ENCODE measurements at regions not wholly inside any gene's neighbourhood (a gene's known extent, or its start where the extent isn't known, plus 50 kb on each side); places are given as distances from the start of the nearest gene placed in this dataset.

DNA sequence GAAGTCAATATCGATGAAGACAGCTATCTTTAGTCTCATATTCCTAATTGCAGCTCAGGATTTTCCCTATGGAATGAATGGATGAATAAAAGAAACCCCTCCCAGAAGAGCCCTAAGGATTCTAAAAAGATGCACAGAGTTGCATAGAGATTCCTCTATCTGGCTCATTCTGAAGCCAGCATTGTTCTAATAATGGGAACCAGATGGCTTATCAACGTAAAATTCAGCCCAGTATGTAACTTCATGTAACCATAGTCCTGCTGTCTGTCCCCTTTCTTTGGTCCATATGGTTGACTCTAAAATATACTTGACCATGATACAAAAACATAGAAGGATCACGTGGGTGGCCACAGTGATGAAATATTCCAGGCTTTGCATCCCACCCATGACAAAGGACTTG lies 508.6 kb downstream of the RASEF start:
- no peak for DNase-seq (ENCODE audit: low read depth)
- no peak overlapping the region for H3K4me3 ChIP-seq (ENCODE audit: low read depth, low read length)
- TF ChIP-seq, protein P1, sequence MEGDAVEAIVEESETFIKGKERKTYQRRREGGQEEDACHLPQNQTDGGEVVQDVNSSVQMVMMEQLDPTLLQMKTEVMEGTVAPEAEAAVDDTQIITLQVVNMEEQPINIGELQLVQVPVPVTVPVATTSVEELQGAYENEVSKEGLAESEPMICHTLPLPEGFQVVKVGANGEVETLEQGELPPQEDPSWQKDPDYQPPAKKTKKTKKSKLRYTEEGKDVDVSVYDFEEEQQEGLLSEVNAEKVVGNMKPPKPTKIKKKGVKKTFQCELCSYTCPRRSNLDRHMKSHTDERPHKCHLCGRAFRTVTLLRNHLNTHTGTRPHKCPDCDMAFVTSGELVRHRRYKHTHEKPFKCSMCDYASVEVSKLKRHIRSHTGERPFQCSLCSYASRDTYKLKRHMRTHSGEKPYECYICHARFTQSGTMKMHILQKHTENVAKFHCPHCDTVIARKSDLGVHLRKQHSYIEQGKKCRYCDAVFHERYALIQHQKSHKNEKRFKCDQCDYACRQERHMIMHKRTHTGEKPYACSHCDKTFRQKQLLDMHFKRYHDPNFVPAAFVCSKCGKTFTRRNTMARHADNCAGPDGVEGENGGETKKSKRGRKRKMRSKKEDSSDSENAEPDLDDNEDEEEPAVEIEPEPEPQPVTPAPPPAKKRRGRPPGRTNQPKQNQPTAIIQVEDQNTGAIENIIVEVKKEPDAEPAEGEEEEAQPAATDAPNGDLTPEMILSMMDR (IDR thresholded peaks at IDR 0.05; ENCODE audit: insufficient read depth, low read depth, low read length): no peak

DNA sequence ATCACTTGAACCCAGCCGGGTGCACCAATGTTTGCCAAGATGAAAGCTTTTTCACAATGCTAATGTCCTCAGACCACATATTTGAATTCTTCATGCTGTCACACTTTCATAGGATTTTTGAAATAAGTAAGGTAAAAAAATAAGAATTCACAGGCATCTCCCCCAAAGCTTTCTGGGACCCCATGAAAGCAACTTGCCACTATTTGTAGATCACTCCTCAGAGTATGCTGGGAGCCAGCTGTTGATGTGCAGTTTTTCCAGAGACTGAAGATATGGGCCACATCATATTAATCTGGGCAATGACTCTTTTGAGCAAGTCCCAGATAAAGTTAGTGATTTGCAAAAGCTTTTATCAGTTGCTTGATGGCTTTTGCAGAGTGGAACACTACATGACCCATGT lies 507.9 kb downstream of the RASEF start:
- TF ChIP-seq, protein P1 (IDR thresholded peaks at IDR 0.05; ENCODE audit: insufficient read depth, low read depth, low read length): no peak
- H3K4me3 ChIP-seq (ENCODE audit: low read depth, low read length): no peak overlapping the region
- DNase-seq (ENCODE audit: low read depth): no peak

DNA sequence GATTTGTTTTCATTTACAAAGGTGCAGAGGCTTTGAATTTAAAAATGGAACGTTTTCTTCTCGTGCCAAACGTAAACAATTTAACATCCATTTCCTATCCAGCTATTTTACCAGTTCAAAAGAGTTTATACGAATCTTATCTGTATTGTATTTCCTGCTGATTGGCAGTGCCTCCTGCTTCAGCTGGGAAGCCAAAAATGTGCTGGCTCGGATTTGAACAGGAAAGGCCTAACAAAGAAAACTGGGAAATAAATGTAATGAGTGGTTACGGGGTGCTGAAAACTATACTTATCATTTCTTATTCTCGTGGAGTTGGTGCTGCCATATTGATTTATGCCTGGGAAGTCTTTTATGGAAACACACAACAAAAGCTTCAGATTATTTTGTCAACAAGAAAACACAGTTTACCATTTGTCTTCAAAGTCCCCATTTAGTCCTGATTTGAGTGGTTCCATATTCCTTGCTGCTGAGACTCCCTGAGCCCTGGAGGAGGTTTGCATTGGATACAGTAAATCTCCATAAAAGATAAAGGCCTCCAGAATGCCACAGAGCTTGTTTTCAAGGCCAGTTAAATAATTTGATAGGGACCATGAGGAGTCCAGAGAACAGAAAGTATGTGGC lies 507.4 kb downstream of the RASEF start:
- TF ChIP-seq, protein P1 (IDR thresholded peaks at IDR 0.05; ENCODE audit: insufficient read depth, low read depth, low read length): no peak
- DNase-seq (ENCODE audit: low read depth): no peak
- no peak overlapping the region for H3K4me3 ChIP-seq (ENCODE audit: low read depth, low read length)

DNA sequence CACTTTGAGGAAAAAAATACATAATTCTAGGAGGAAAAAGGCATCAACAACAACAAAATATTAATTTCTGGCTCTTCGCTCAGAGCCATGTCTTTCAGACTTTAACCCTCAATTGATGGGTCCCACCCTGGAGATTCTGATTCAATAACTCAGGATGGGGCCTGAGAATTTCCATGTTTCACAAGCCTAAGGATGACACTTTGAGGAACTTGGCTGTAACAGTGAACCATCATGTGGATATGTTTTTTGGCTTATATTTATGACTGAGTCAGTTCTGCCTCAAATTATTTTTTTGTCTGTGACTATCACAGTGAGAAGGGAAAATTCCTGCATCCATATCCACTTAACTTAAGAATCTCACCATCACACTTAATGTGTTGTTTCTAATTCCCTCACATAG lies 504.6 kb downstream of the RASEF start:
- DNase-seq (ENCODE audit: low read depth): no peak
- H3K4me3 ChIP-seq (ENCODE audit: low read depth, low read length): no peak overlapping the region
- TF ChIP-seq, protein P1 (IDR thresholded peaks at IDR 0.05; ENCODE audit: insufficient read depth, low read depth, low read length): no peak

DNA sequence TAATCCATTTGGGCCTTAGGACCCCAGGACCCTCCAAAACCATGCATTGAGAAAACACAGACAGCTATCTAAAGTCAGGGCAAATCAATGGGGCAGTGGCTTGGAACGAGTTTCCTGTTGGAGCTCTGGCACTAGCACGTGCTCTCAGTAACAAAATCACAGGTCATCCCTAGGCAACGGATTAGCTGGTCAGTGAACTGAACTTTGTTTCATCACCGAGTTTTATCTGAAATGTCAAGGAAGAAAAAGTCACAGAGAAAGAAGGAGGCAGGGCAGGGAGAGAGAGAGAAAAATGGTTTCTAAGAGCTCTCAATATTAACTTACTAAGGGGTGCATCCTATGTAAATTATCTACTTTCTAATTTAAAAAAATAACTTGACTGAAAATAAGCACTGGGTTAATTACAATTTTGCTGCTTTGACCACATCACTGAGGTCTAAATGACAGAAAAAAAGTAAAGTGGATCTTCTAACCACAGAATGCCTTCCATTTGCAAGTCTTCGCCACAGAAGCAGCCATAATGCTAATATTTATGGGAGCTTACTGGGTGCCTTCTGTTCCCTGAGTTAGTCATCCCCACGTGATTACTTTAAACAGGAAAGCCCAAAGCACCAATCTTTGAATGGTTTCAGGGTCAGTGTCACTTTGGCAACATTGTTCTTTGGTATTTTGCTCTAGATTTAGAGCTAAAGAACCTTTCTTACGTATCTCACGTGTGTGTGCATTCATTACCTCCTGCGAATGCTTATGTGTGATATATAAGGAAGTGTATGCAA lies 503.9 kb downstream of the RASEF start:
- TF ChIP-seq, protein P1 (IDR thresholded peaks at IDR 0.05; ENCODE audit: insufficient read depth, low read depth, low read length): no peak
- no peak for DNase-seq (ENCODE audit: low read depth)
- H3K4me3 ChIP-seq (ENCODE audit: low read depth, low read length): no peak overlapping the region

DNA sequence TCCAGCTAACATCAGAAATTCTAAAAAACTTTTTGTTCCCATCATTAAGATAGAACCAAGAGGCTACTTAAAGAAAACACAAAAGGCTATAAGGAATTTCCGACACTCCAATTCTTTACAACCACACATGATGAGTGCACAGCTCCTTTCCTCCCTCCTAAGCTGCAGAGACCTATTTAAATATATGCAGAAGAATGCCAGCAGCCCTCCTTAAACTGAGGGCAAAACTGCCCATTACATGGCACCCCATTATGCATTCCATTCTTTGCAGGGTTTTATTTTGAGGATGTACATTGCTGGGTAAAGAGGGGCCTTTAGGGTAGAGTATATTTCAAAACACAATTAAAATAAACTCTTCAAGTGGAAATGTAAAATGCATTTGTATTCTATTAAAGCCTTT lies 502.9 kb downstream of the RASEF start:
- TF ChIP-seq, protein P1 (IDR thresholded peaks at IDR 0.05; ENCODE audit: insufficient read depth, low read depth, low read length): no peak
- no peak for DNase-seq (ENCODE audit: low read depth)
- H3K4me3 ChIP-seq (ENCODE audit: low read depth, low read length): no peak overlapping the region

All from fibroblast of villous mesenchyme (primary cell).